Transverse colon (tissue), 4 donors: ENCODE measurements at regions not wholly inside any gene's neighbourhood (a gene's known extent, or its start where the extent isn't known, plus 50 kb on each side); places are given as distances from the start of the nearest gene placed in this dataset.

ENCODE experiments used
- CTCF ChIP-seq, 5 experiments: fragments of 200-600 bp in 3 of 5; fragments of 450-650 bp in 2 of 5; sonication (generic) in 3 of 5; IDR thresholded peaks; 1 replicate in 2 of 5; 2 replicates in 3 of 5; pipeline ENCODE4 v1.5.1; 2016 to 2017; ENCODE audit warnings: antibody characterized with exemption in 5 of 5, inconsistent platforms in 3 of 5, mild to moderate bottlenecking in 2 of 5, moderate library complexity in 1 of 5
- POLR2A ChIP-seq: fragments of 450-650 bp; IDR thresholded peaks from one replicate; pipeline ENCODE4 v1.6.1; 2016; ENCODE audit warnings: antibody characterized with exemption, mild to moderate bottlenecking, moderate library complexity
- POLR2AphosphoS5 ChIP-seq, 3 donors: sonication (generic); formaldehyde crosslinking; IDR thresholded peaks; one replicate each; pipeline ENCODE4 v1.6.1; 2016; ENCODE audit warnings: antibody characterized with exemption in 3 of 3

GRCh38 chr3:181912384-181912783 lies 200.7 kb downstream of the SOX2 start:
- TF ChIP-seq POLR2A: no peak
- no peak for TF ChIP-seq CTCF (IDR thresholded peaks at IDR 0.05)
- no peak for TF ChIP-seq POLR2AphosphoS5 (IDR thresholded peaks at IDR 0.05)
